22Rv1 (cell line): ENCODE measurements at regions not wholly inside any gene's neighbourhood (a gene's known extent, or its start where the extent isn't known, plus 50 kb on each side); places are given as distances from the start of the nearest gene placed in this dataset.

Source experiments
- CTCF ChIP-seq: fragments of 450-650 bp; IDR thresholded peaks from 2 replicates; pipeline ENCODE4 v1.5.1; 2017; ENCODE audit warnings: mild to moderate bottlenecking
- ZFX ChIP-seq: fragments of 450-650 bp; IDR thresholded peaks from 2 replicates; pipeline ENCODE4 v1.6.1; 2017; ENCODE audit warnings: antibody characterized with exemption, borderline replicate concordance

- TF ChIP-seq CTCF = no peak
- TF ChIP-seq ZFX = no peak
These were observed 151.6 kb downstream of the GLI2 start for GRCh38 chr2:120887320-120887697.
